NCI-H187 treated with DMSO at 0.1 percent for 48 hours (cell line): ENCODE measurements at regions not wholly inside any gene's neighbourhood (a gene's known extent, or its start where the extent isn't known, plus 50 kb on each side); places are given as distances from the start of the nearest gene placed in this dataset.
"Not testable (repeated sequence)": the region's sequence is repeated elsewhere in the genome, so short reads cannot be mapped to it uniquely, and the experiment has no call there.

ENCODE experiments used
- DNase-seq: peaks from one replicate; lab custom pipeline; 2025; lab: John Stamatoyannopoulos, UW

GRCh38 chr1:181172082-181172481 is 83.6 kb downstream of the IER5 start:
- DNase-seq: no peak

- no peak for DNase-seq
Observed at GRCh38 chr1:181173761-181174447, 85.4 kb downstream of the IER5 start.

- no peak for DNase-seq
Observed at GRCh38 chr1:181174861-181175260, 86.4 kb downstream of the IER5 start.

- DNase-seq: no peak
Observed at GRCh38 chr1:181175356-181175910, 86.9 kb downstream of the IER5 start.

- no peak for DNase-seq
Observed at GRCh38 chr1:181175955-181176354, 87.5 kb downstream of the IER5 start.

- DNase-seq: no peak
Observed at GRCh38 chr1:181178241-181178879, 89.9 kb downstream of the IER5 start.

DNA sequence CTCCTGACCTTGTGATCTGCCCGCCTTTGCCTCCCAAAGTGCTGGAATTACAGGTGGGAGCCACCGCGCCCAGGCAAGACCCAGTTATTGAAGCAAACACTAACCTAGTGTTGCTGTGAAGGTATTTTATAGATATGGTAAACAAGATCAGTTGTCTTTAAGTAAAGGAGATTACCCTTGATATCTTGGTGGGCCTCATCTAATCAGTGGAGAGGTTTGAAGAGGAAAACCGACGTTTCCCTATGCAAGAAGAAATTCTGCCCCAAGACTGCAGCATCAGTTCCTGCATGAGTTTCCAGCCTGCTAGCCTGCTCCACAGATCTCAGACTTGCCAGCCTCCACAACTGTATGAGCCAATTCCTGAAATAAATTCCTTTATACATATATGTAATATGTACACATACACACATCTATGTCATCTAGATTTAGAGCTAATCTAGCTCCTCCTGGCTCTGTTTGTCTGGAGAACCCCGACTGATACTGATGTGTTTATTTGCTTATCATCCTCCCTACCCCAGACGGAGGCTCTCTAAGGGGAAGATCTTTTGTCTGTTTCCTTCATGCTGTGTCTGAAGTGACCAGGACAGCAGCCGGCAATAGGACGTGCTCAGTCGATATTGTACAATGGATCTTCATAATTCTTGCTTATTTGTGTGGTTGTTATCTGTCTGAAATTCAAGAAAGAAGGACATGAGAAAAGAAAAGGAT is 90.9 kb downstream of the IER5 start:
- peak; percentile 37 for DNase-seq

DNA sequence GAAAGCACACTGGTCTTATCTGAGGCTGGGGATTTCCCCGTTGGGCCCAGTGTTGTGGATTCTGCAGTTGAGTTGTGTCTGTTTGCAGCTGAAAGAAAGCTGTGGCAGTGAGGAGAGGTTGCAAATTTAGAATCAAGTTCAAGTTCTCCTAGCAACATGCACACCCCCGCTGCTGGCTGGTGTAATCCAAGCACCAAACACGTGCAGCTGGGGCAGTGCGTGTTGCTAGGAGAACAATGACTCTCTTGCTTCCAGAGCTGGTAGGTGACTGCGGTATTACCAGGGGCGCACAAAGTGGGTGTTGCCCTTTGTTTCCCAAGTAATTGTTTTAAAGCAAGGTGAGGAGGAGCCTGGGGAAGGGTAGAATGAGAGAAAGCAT is 91.5 kb downstream of the IER5 start:
- peak; percentile 81 for DNase-seq

GRCh38 chr1:181180407-181181031 is 92.0 kb downstream of the IER5 start:
- no peak for DNase-seq

DNA sequence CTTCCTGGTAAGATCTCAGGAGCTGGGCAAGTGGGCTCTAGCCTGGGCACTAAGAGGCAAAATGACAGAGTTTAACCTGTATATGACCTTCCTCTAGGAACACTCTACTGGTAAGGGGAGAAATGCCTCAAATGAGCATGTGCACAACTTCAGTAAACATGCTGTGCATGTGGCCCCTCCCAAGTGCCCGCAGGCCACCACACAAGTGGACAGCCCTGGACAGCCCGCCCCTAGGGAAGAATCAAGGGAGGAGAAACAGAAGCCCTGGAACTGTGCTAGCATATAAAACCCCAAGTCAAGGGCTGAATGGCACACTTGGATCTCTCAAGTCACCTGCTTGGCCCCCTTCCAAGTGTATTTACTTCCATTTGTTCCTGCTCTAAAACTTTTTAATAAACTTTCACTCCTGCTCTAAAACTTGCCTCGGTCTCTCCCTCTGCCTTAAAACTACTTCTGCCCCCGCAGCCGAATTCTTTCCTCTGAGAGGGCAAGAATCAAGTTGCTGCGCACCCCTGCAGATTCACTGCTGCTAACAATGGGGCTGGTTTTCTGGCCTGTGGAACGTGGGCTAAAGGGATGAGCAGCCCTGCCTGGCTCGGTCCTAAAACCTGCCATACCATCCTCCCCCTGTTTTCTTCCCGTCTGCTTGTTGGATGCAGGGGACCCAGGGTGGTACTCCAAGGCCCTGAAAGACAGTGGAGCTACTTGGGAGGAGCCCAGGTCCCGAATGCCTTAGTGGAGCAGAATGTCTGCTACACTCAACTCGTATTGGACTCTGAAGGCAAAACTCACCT is 93.5 kb downstream of the IER5 start:
- no peak for DNase-seq

GRCh38 chr1:181184621-181185020 is 96.1 kb downstream of the IER5 start:
- DNase-seq: no peak

DNA sequence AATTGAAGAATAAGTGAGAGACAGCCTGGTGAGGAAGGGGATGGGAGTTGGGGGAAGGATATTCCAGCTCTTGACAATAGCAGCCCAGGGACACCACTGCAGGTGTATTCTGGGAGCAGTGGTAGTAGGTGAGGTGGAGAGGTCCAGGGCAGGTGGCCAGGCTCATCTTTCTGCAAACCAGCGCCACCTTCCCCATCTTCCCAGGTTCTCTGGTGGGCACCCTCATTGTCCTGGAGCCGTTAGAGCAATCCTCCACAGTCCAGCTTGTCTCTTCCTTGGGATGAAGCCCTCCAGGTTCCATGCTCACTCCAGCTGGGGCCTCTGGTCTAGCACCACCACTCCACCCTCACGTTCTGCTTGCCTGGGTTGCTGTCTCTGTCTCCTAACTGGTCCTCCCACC is 97.0 kb downstream of the IER5 start:
- DNase-seq: no peak

DNA sequence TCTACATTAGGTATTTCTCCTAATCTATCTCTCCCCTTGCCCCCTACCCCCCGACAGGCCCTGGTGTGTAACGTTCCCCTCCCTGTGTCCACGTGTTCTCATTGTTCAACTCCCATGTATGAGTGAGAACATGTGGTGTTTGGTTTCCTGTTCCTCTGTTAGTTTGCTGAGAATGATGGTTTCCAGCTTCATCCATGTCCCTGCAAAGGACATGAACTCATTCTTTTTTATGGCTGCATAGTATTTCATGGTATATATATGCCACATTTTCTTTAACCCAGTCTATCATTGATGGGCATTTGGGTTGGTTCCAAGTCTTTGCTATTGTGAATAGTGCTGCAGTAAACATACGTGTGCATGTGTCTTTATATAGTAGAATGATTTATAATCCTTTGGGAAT is 97.6 kb downstream of the IER5 start:
- not testable (repeated sequence) for DNase-seq

DNA sequence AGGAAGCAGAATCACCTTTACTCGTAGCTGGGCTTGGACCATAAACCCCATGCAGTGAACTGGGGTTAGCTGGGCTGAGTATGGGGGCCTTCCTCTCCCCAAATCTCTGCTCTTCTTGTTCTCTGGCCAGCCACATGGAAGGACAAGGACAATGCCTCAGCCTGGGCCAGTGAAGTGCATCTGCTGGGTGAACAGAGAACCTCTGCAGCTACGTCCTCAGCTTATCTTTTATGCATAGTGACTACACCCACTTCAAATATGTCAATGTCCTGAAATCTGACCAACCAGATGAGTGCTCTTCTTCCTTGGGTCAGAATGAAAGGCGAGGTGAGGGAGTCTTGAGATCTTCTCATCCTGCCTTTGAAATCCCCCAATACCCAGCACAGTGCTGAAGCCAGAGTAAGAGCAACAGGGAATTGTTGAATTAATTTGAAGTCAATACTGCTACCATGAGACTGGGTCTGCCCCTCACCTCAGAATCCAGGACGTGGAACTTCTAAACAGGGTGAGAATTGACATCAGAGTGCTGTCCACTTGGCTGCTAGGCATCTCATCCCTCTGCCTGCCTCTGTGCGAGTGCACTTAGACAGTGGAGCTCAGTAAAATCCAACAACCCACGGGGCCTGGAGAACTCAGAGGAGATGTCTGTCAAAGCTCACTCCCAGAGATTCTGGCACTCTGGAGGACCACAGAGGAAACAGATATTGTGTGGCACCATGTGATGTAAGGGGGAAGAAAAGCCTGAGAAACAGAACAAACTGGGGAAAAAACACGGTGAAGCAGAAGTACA is 99.0 kb downstream of the IER5 start:
- DNase-seq: no peak

DNA sequence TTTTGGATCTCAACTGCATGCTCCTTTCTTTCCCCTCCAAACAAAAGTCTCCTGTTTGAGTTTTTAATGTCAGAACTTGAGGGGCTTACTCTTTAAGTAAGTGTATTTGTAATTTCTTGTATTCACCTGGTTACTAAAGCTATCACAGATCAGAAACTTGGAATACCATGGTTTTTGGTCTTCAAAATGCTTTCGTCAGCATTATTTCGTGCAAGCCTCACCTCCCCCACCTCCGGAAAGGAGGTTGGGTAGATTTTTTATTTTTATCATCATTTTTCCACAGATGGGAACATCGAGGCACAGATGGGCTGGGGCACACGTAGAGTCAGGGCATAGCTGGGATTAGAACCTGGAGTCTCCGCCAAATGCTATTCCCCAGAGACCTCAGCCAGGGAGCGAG is 100.7 kb downstream of the IER5 start:
- DNase-seq: no peak

GRCh38 chr1:181189691-181190363 is 101.3 kb downstream of the IER5 start:
- DNase-seq: no peak

GRCh38 chr1:181190364-181191035 is 102.0 kb downstream of the IER5 start:
- no peak for DNase-seq

GRCh38 chr1:181191494-181192040 is 103.1 kb downstream of the IER5 start:
- DNase-seq: no peak

- no peak for DNase-seq
Observed at GRCh38 chr1:181192316-181192715, 103.8 kb downstream of the IER5 start.
